GM21737 (cell line): ENCODE measurements at regions not wholly inside any gene's neighbourhood (a gene's known extent, or its start where the extent isn't known, plus 50 kb on each side); places are given as distances from the start of the nearest gene placed in this dataset.

Source experiments
- ATAC-seq: cut with Tn5 transposase; IDR thresholded peaks from one replicate; pipeline ENCODE4 v1.9.1; 2021; ENCODE audit warnings: mild to moderate bottlenecking, moderate library complexity; ENCODE audit not compliant: unreplicated experiment

GRCh38 chr5:120388016-120388781 is 75.9 kb upstream of the PRR16 start:
- no peak for ATAC-seq

- ATAC-seq = no peak
Observed at GRCh38 chr5:120394259-120394658, 69.8 kb upstream of the PRR16 start.

DNA sequence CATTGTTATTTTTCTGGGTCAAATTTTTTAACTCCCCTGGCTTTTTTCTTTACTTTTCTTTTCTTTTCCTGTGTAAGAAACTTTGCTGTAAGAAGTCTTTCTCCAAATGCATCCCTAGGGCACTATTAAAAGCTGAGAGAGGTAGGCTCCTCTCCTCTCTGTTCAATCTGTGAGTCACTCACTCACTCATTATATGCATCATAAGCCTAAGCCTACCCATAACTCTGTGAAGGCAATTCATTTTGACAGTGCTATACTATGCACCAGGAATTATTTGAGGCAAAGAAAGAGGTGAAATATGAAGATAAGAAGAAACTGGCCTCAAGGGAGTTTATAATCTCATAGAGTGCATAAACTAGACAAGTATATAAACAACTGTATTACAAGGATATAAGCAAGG is 67.9 kb upstream of the PRR16 start:
- no peak for ATAC-seq

- ATAC-seq = no peak
Observed at GRCh38 chr5:120400356-120400755, 63.7 kb upstream of the PRR16 start.

- no peak for ATAC-seq
Observed at GRCh38 chr5:120402606-120403005, 61.5 kb upstream of the PRR16 start.

DNA sequence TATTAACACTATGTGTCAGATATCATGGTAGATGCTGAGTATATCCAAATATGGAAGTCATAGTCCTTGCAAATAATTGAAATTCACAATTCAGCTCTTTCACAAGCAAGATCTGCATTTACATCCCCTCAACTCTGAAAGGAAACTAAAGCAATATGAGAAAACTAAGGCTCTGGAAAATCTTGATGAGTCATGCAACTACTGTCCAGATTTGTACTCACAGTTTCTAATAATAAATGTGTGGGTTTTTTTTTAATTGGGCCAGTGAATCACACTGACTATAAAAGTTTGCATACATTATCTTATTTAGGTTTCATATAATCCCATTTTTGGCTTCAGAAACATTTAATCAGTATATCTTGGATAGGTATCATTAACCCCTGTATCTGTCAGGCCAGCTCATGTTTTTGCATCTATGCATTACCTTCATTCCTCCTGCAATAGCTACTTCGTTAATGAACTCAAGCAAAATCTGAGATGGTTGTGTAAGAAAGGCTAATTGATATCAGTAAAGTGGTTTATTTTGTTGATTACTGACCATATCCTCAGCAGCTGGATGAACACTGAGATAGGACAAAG is 58.7 kb upstream of the PRR16 start:
- ATAC-seq = no peak

DNA sequence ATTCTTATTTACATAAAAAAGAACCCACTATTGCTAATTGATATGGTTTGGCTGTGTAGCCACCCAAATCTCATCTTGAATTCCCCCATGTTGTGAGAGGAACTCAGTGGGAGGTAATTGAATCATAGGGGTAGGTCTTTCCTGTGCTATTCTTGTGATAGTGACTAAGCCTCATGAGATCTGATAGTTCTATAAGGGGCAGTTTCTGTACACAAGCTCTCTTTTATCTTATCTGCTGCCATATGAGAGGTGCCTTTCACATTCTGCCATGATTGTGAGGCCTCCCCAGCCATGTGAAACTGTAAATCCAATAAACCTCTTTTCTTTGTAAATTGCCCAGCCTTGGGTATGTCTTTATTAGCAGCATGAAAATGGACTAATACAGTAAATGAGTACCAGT is 58.2 kb upstream of the PRR16 start:
- no peak for ATAC-seq

- ATAC-seq = no peak
Observed at GRCh38 chr5:120413686-120414085, 50.4 kb upstream of the PRR16 start.
